Activated naive CD4-positive, alpha-beta T cell treated with anti-CD3 and anti-CD28 coated beads for 36 hours (primary cell): ENCODE measurements at regions not wholly inside any gene's neighbourhood (a gene's known extent, or its start where the extent isn't known, plus 50 kb on each side); places are given as distances from the start of the nearest gene placed in this dataset.

Source experiments
- CTCF ChIA-PET: fragments of 350-600 bp; sonication (Branson Sonifier 250); formaldehyde crosslinking; loops from one replicate; lab custom pipeline; 2021; ENCODE audit warnings: antibody characterized with exemption; lab: Charles Lee
- DNase-seq: peaks from one replicate; pipeline ENCODE4 v3.0.0-alpha.2; 2020
- H3K27ac Mint-ChIP-seq: one replicate; pipeline ENCODE4 v1.8.0; 2021; ENCODE audit warnings: mild to moderate bottlenecking, mixed read lengths
- H3K27me3 Mint-ChIP-seq: one replicate; pipeline ENCODE4 v1.8.0; 2021; ENCODE audit warnings: low read depth, mixed read lengths
- H3K36me3 Mint-ChIP-seq: one replicate; pipeline ENCODE4 v1.8.0; 2021; ENCODE audit warnings: low read depth, mixed read lengths
- H3K4me1 Mint-ChIP-seq: one replicate; pipeline ENCODE4 v1.8.0; 2021; ENCODE audit warnings: low read depth, mixed read lengths
- H3K4me3 Mint-ChIP-seq: one replicate; pipeline ENCODE4 v1.8.0; 2021; ENCODE audit warnings: mild to moderate bottlenecking, moderate library complexity, mixed read lengths
- H3K9me3 Mint-ChIP-seq: one replicate; pipeline ENCODE4 v1.8.0; 2021; ENCODE audit warnings: mixed read lengths
- intact Hi-C: fragments of 100-400 bp; cut with micrococcal nuclease; formaldehyde crosslinking; loops from one replicate; pipeline ENCODE4 v1.15.1; 2023

DNA sequence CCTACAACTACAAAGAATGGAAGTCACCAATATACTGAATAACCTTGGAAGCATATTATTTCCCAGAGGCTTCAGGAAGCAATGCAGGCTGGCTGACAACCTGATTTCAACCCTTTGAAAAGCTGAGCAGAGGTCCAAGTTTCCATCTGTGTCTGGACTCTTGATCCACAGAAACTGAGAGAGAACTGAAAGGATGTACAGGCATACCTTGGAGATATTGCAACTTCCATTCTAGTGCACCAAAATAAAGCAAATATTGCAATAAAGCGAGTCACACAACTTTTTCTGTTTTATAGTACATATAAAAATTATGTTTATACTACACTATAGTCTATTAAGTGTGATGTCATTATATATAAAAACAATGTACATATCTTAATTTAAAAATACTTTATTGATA lies 85.3 kb downstream of the TYW3 start:
- intact Hi-C loops: no loop called here
- Mint-ChIP-seq H3K4me3 (no peak overlapping the region), H3K27ac (no peak overlapping the region), H3K9me3 (no peaks in the 10 kb centered on the region), H3K4me1 (no peaks in the 10 kb centered on the region), H3K27me3 (peaks cover 5% of the 10 kb centered on the region), H3K36me3 (no peaks in the 10 kb centered on the region)
- no peak for DNase-seq
- CTCF ChIA-PET: no interaction called here

DNA sequence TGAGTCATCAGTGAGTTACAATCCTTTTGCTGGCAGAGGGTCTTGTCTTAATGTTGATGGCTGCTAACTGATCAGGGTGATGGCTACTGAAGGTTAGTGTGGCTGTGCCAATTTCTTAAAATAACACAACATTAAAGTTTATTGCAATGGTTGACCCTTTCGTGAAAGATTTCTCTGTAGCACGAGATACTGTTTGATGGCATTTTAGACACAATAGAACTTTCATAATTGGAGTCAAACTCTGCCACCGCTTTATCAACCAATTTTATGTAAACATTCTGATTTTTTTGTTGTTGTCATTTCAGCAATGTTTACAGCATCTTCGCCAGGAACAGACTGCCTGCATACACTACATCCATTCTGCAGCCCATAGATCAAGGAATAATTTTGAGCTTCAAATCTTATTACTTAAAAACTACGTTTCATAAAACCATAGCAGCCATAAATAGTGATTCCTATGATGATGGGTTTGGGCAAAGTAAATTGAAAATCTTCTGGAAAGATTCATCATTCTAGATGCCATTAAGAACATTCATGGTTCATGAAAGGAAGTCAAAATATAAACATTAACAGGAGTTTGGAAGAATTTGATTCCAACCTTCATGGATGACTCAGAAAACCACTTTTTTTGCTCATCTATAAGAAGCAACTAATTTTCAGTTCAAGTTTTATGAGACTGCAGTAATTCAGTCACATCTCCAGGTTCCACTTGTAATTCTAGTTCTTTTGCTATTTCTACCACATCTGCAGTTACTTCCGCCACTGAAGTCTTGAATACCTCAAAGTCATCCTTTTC lies 85.9 kb downstream of the TYW3 start:
- no peak for DNase-seq
- no peaks in the 10 kb centered on the region for H3K9me3 Mint-ChIP-seq
- no peak overlapping the region for H3K4me3 Mint-ChIP-seq
- no peaks in the 10 kb centered on the region for H3K4me1 Mint-ChIP-seq
- CTCF ChIA-PET: no interaction called here
- intact Hi-C loops: no loop called here
- peaks cover 5% of the 10 kb centered on the region for H3K27me3 Mint-ChIP-seq
- H3K36me3 Mint-ChIP-seq: no peaks in the 10 kb centered on the region
- no peak overlapping the region for H3K27ac Mint-ChIP-seq

DNA sequence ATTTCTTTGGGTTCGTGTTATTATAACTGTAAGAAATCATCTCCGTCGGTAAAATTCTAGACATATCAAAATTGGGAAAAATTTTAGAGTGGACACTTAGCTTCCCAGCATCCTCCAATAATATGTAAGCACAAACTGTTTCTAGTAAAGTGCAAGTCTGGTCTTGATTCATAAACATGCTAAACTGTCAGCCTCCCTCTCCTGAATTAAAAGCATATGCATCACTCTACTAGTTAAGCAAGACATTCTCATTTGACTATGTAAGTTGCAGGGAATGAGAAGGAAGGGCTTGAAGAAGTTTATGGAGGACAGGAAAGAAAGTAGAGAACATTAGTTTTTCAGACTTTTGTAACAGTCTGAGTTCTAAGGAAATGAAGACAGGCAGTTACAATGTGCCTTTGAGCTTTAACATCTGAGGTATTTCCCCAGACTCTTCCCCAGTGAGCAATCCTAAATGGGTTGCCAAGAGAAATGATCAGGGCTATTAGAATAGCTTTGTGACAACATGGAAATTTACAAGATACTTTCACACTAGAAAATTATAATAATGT lies 90.0 kb downstream of the TYW3 start:
- Mint-ChIP-seq H3K4me1 (no peaks in the 10 kb centered on the region), H3K4me3 (no peak overlapping the region), H3K9me3 (no peaks in the 10 kb centered on the region), H3K36me3 (no peaks in the 10 kb centered on the region), H3K27me3 (no peaks in the 10 kb centered on the region), H3K27ac (no peak overlapping the region)
- no peak for DNase-seq
- intact Hi-C loops: no loop called here
- CTCF ChIA-PET: no interaction called here

DNA sequence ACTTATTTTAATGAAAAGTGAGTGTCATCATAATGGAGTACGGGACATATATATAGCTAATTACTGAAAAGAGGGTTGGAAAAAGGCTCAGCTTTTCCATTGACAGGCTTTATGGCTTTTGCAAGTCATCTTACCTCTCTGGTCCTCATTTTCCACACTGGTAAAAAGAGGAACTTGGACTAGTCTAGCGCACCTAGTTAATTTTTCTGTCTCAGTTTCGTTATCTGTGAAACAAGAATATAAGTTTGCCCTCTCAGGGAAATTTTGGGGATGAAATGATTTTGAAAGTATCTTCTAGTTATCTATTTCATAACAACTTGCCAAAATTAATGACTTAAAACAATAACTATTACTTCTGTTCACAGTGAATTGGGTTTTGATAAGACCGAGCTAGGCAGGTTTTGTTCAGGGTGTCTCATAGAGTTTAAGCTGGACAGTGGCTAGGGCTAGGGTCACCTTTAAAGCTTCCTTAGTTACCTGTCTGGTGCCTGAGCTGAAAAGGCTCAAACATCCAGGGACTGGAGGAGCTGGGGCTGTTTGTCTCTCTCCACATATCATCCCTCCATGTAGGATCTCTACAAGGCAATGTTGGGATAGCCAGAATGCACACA lies 91.7 kb downstream of the TYW3 start:
- no peak for DNase-seq
- H3K4me1 Mint-ChIP-seq: no peaks in the 10 kb centered on the region
- intact Hi-C loops: no loop called here
- no peaks in the 10 kb centered on the region for H3K27me3 Mint-ChIP-seq
- no peaks in the 10 kb centered on the region for H3K36me3 Mint-ChIP-seq
- H3K27ac Mint-ChIP-seq: no peak overlapping the region
- H3K4me3 Mint-ChIP-seq: no peak overlapping the region
- CTCF ChIA-PET: no interaction called here
- H3K9me3 Mint-ChIP-seq: no peaks in the 10 kb centered on the region

DNA sequence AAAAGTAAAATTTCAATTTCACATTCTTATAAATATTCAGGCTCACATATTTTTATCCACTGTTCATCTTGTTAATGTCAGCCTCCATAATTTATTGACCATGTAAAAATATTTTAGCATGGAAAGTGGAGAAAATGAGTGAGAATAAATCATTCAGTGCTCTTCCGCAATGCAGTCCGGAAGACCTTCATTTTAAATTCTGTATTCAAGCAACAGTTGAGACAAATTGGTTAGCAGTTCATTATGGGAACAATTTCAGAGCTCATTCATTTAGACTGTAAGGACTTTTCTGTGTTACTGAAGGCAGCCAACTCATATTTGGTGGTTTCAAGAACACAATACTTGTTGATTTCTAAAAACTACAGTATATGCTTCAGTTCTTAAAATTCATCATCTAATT lies 97.8 kb downstream of the TYW3 start:
- H3K4me3 Mint-ChIP-seq: no peak overlapping the region
- intact Hi-C loops: no loop called here
- H3K27me3 Mint-ChIP-seq: peaks cover 2% of the 10 kb centered on the region
- H3K9me3 Mint-ChIP-seq: no peaks in the 10 kb centered on the region
- no peaks in the 10 kb centered on the region for H3K4me1 Mint-ChIP-seq
- no peaks in the 10 kb centered on the region for H3K36me3 Mint-ChIP-seq
- H3K27ac Mint-ChIP-seq: no peak overlapping the region
- CTCF ChIA-PET: no interaction called here
- DNase-seq: no peak

DNA sequence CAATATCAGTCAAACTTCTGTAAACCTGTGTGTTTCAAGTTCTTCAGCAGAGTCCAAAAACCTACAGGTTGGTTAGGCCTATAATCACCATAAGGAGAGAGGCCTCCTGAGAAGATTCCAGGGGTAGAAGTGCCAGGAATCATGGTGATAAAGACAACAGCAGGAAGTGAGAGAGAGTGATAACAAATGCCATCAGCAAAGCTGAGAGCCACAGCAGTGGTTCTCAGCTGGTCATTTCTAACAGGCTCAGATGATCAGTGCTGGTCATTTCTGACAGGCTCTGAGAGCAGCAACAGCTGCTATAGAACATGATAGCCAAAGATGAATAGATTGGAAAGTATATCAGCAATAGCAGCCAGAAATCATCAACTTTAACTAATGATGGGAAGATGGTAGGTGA lies 101.3 kb downstream of the TYW3 start:
- H3K4me1 Mint-ChIP-seq: no peaks in the 10 kb centered on the region
- H3K4me3 Mint-ChIP-seq: no peak overlapping the region
- H3K27me3 Mint-ChIP-seq: peaks cover 2% of the 10 kb centered on the region
- H3K9me3 Mint-ChIP-seq: no peaks in the 10 kb centered on the region
- intact Hi-C loops: no loop called here
- no peak overlapping the region for H3K27ac Mint-ChIP-seq
- no peaks in the 10 kb centered on the region for H3K36me3 Mint-ChIP-seq
- CTCF ChIA-PET: no interaction called here
- no peak for DNase-seq

DNA sequence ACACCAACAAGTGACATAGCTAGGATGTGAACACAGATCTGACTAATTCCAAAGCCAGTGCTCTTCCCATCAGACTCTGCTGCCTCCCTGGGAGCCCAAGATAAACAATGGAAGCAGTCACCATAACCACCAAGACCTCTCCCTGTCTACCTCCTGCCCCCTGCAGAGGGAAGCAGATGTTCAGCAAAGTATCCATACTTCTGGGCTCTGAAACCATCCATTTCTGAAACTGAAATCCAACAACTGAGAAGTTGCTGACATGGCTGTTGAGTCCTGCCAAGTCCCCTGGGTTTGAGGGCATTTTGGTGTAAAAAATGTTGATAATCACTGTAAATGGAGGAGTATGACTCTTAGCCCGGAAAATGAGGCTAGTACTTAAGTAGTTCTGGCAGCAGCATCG lies 102.1 kb downstream of the TYW3 start:
- H3K27me3 Mint-ChIP-seq: peaks cover 2% of the 10 kb centered on the region
- DNase-seq: no peak
- intact Hi-C loops: no loop called here
- no peaks in the 10 kb centered on the region for H3K9me3 Mint-ChIP-seq
- H3K27ac Mint-ChIP-seq: no peak overlapping the region
- no peak overlapping the region for H3K4me3 Mint-ChIP-seq
- CTCF ChIA-PET: no interaction called here
- no peaks in the 10 kb centered on the region for H3K4me1 Mint-ChIP-seq
- H3K36me3 Mint-ChIP-seq: no peaks in the 10 kb centered on the region

DNA sequence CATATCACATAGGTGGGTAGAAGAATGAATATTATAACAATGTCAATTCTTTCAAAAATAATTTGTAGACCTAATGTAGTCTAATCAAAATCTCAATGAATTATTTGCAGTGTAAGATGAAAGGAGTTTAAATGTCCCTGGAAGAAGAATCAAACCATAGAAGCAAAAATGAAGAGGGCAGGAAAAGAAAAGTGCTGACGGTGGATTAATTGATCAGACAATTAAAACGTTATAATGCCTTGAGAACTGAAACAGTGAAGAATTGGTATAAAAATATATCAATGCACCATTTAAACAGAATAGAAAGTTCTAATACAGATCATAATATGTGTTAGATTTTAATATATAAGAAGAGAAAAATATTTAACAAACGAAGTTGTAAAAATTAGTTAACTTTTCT lies 109.8 kb downstream of the TYW3 start:
- CTCF ChIA-PET: no interaction called here

DNA sequence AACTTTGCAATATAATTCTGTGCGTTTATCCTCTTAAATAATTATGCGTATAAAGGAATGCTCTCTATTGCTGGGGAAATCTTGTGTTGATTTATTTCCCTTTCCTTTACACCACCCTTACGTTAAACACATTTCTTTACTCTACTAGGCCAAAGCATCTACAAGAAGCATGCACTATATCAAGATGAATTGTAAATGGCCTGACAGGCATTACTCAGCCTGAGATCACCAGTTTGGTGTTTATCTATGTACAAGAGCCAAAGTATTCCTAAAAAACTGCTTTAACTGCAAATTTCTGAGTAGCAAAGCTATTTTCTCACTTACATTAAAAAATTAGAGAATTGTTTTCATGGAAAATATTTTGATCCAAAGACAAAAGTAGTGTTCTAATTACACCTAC lies 114.8 kb downstream of the TYW3 start:
- intact Hi-C loops: no loop called here
- H3K4me1 Mint-ChIP-seq: no peaks in the 10 kb centered on the region
- H3K9me3 Mint-ChIP-seq: peaks cover 2% of the 10 kb centered on the region
- H3K36me3 Mint-ChIP-seq: no peaks in the 10 kb centered on the region
- H3K27me3 Mint-ChIP-seq: no peaks in the 10 kb centered on the region
- no peak overlapping the region for H3K27ac Mint-ChIP-seq
- DNase-seq: no peak
- no peak overlapping the region for H3K4me3 Mint-ChIP-seq
- CTCF ChIA-PET: no interaction called here

More for the DNA sequence above, 109.8 kb downstream of the TYW3 start:
- intact Hi-C loops: no loop called here
- Mint-ChIP-seq H3K4me3 (no peak overlapping the region), H3K9me3 (peaks cover 2% of the 10 kb centered on the region), H3K4me1 (no peaks in the 10 kb centered on the region), H3K36me3 (no peaks in the 10 kb centered on the region), H3K27ac (no peak overlapping the region), H3K27me3 (no peaks in the 10 kb centered on the region)
- DNase-seq: no peak

DNA sequence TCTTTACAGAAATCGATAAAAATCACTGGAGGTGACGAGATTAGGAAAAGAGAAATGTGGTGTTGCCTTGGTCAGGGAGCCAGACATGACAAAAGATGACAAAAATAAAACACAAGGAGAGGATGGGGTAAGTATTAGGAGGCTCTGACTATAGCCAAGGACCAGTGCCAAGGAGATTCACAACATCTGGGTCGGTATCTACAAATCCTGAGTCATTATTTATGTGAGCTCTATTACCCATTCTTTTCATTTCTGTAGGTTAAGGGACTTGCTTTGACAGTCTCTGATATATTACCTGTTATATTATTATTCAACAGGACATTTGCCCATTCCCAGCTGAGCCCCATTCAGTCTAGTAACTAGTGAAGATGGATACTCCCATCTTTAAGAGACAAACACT lies 120.8 kb downstream of the TYW3 start:
- no peak for DNase-seq
- no peak overlapping the region for H3K27ac Mint-ChIP-seq
- no peaks in the 10 kb centered on the region for H3K4me1 Mint-ChIP-seq
- intact Hi-C loops: no loop called here
- CTCF ChIA-PET: no interaction called here
- no peak overlapping the region for H3K4me3 Mint-ChIP-seq
- H3K27me3 Mint-ChIP-seq: no peaks in the 10 kb centered on the region
- no peaks in the 10 kb centered on the region for H3K36me3 Mint-ChIP-seq
- no peaks in the 10 kb centered on the region for H3K9me3 Mint-ChIP-seq

DNA sequence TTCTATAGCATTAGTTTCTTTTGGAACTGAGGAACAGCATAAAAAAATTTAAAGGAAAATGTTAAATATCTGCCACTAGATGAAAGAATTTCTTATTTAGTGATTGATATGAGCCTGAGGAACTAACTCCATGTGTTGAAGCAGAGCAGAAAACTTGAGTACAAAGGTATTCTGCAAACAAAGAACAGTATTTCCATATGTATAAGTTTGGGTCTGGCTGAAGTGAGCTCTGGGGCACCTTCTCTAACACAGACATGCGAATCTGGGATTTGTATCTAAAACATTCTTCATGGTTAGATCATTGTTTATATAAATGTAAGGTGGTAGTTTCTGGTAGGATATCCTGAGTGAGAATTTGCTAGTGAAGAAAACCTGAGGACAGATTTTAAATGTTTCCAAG lies 123.2 kb downstream of the TYW3 start:
- DNase-seq: no peak
- Mint-ChIP-seq H3K9me3 (no peaks in the 10 kb centered on the region), H3K36me3 (no peaks in the 10 kb centered on the region), H3K4me3 (no peak overlapping the region), H3K27me3 (no peaks in the 10 kb centered on the region), H3K4me1 (no peaks in the 10 kb centered on the region), H3K27ac (no peak overlapping the region)
- intact Hi-C loops: no loop called here
- CTCF ChIA-PET: no interaction called here

DNA sequence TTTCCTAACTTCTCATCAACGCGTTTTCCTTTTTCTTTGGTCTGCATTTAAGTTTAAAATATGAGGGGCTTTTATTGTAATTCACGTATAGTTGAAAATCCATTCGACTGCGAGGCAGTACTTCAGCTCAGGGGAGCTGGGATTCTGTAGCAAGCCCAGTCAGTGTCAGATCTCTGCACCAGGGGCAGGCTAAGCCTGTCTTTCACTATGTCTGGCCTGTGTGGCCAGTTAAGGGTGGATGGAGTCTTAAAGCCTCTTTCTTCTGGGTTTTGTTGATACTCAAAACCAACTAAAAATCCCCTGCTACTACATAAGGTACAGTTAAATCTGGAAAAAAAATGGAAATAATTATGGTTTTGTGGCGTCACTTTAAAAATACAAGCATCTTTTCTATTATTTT lies 124.7 kb downstream of the TYW3 start:
- Mint-ChIP-seq H3K4me3 (no peak overlapping the region), H3K27ac (no peak overlapping the region), H3K36me3 (no peaks in the 10 kb centered on the region), H3K4me1 (no peaks in the 10 kb centered on the region), H3K27me3 (no peaks in the 10 kb centered on the region), H3K9me3 (no peaks in the 10 kb centered on the region)
- CTCF ChIA-PET: no interaction called here
- no peak for DNase-seq
- intact Hi-C loops: no loop called here

DNA sequence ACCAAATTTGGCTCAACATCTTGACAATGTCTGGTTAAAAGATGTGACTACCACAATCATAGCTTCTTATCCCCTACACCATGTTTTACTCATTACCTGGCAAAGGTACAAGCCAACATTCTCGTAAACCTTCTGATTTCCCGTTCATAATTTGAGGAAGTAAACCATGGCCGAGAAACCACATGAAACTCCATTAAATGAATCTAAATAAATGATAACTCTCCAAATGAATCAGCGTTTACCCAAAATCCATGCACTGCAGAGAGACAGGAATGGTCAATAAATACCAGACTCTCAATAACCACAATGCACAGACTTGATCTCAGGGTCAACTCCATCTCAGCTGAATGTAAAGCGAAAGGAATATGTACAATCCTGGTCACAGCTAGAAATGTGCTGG lies 125.2 kb downstream of the TYW3 start:
- no peak overlapping the region for H3K4me3 Mint-ChIP-seq
- DNase-seq: no peak
- H3K27me3 Mint-ChIP-seq: no peaks in the 10 kb centered on the region
- H3K36me3 Mint-ChIP-seq: no peaks in the 10 kb centered on the region
- intact Hi-C loops: no loop called here
- no peaks in the 10 kb centered on the region for H3K9me3 Mint-ChIP-seq
- CTCF ChIA-PET: no interaction called here
- H3K27ac Mint-ChIP-seq: no peak overlapping the region
- no peaks in the 10 kb centered on the region for H3K4me1 Mint-ChIP-seq
